ENCODE measurements at regions not wholly inside any gene's neighbourhood (a gene's known extent, or its start where the extent isn't known, plus 50 kb on each side); places are given as distances from the start of the nearest gene placed in this dataset.

DNA sequence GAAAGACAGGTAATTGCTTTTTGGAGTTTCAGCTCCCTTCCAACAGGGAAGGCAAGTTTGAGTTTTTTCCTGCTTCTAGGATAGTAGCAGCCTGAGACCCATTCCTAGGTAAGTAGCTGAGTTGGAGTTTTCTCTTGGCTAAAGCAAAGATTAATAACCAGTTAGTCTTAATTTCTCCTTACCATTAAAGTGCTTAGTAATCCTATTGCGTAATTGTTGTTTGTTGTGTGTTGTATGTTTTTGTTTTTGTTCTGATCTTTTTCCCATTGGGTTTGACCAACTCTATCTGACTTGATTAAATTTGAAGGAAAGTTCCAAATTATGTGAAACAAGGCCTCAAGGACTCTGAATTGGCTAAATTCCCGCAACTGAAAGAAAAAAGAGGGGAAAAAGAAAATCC, 83.5 kb downstream of the TBX22 start:
- DNase-seq (ENCODE audit: low read depth, low spot score), result no peak

GRCh38 chrX:80120335-80120734, 105.8 kb downstream of the TBX22 start:
- DNase-seq (ENCODE audit: low read depth, low spot score), result no peak

DNA sequence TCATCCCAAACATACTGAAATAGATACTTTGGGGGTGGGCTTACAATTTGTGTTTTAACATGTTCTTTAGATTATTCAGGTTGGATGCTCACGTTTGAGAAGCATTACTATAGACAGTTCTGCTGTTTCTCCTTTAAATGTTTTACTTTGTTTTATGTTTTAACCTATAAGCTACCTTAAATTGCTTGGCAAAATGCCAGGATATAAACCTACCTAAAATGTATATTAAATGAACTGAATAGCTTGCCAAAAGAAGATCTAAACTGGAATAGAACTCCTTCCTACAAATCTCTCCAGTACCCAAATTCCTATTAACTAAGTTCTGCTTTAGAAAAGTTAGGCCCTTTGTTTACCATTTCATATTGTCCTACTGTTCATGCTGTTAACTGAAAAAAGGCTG, 124.4 kb downstream of the TBX22 start:
- DNase-seq (ENCODE audit: low read depth, low spot score), result no peak

GRCh38 chrX:80139564-80139963, 125.0 kb downstream of the TBX22 start:
- DNase-seq (ENCODE audit: low read depth, low spot score), result peak; percentile 31

DNA sequence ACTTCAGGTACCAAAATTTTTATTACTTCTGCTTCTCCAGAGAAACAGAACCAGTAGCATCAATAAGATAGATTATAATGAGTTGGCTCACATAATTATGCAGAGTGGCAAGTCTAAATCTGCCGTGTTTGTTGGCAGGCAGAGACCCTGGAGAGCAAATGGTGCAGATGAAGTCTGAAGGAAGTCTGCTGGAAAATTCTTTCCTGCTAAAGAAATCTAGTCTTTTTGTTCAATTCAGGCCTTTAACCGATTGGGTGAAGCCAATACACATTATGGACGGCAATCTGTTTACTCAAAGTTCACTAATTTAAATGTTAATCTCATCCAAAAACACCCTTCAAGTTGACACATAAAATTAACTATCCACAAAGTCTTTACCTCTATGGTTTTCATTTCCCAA, 156.0 kb downstream of the TBX22 start:
- DNase-seq (ENCODE audit: low read depth, low spot score), result no peak

GRCh38 chrX:80173261-80173660, 158.7 kb downstream of the TBX22 start:
- DNase-seq (ENCODE audit: low read depth, low spot score), result no peak

GRCh38 chrX:80174925-80175574, 160.5 kb downstream of the TBX22 start:
- no peak for DNase-seq (ENCODE audit: low read depth, low spot score)

GRCh38 chrX:80181079-80181478, 166.5 kb downstream of the TBX22 start:
- peak; percentile 56 for DNase-seq (ENCODE audit: low read depth, low spot score)

GRCh38 chrX:80184854-80185253, 170.3 kb downstream of the TBX22 start:
- no peak for DNase-seq (ENCODE audit: low read depth, low spot score)

GRCh38 chrX:80206647-80207046, 192.1 kb downstream of the TBX22 start:
- no peak for DNase-seq (ENCODE audit: low read depth, low spot score)

GRCh38 chrX:80207327-80207726, 192.8 kb downstream of the TBX22 start:
- no peak for DNase-seq (ENCODE audit: low read depth, low spot score)

- DNase-seq (ENCODE audit: low read depth, low spot score), result no peak
These were observed 201.5 kb downstream of the TBX22 start for GRCh38 chrX:80216086-80216485.

DNA sequence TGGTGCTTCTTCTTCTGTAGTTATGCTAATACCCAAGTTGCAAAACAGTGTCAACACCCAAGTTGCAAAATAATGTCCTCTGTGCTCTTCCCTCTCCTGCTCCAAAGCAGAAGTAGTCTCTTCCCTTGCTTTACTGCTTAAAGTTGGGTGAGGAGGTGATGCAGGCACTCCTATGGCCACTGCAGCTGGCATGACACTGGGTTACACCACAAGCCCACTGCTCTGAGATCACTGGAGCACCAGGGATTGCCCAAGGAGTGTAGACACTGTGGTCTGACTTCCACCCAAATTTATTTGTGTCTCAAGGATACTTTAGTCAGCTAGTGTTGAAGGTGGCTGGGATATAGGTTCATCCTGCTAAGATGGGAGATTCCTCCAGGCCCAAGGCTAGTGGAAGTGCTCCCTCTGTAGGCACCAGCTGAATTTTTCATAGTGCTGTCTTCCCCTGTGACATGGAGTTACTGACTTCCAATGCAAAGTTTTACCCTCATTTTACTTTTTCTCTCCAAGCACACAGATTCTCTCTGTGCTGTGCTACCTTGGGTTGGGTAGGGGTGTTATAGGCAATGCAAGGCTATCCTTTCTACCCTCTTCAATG, 196.2 kb upstream of the TENT5D start:
- DNase-seq (ENCODE audit: low read depth, low spot score), result peak; percentile 32

DNA sequence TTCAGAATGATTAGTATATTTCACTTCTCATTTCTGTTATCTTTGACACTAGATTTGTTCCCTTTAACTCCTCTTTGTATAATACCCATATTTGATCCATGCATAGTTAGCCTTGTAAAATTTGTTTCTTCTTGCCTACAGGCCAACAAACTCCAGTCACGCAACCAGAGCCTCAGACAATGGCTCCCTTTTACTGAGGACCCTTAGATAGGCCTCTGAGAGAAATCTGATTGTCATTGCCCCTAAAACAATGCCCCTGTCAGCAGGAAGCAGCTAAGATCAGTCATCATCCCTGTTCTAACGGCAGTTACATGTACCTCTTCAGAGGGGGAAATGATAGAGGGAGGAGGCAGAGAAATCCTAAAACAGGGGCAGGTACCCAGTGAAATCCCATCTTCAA, 190.6 kb upstream of the TENT5D start:
- DNase-seq (ENCODE audit: low read depth, low spot score), result no peak

DNA sequence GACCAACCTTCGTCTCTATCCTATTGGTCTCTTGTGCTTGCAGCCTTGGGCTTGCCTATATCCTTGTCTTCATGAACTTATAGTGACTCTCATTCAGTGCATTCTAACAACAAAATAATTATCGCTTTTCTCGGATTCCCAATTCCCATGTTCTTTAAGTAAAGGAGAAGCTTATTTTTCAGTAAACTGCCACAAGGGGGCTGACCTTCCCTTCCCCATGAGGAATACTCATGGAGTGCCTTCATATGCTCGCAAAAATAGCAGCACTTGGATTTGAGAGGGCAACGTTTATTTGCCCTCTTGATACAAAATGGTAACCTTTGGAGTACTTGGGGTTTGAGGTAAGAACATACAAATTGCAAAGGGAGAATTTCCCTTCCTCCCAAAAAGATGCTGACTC, 183.2 kb upstream of the TENT5D start:
- peak; percentile 8 for DNase-seq (ENCODE audit: low read depth, low spot score)

- DNase-seq (ENCODE audit: low read depth, low spot score), result no peak
These were observed 174.0 kb upstream of the TENT5D start for GRCh38 chrX:80246271-80246670.

- DNase-seq (ENCODE audit: low read depth, low spot score), result no peak
These were observed 154.0 kb upstream of the TENT5D start for GRCh38 chrX:80266287-80266686.

DNA sequence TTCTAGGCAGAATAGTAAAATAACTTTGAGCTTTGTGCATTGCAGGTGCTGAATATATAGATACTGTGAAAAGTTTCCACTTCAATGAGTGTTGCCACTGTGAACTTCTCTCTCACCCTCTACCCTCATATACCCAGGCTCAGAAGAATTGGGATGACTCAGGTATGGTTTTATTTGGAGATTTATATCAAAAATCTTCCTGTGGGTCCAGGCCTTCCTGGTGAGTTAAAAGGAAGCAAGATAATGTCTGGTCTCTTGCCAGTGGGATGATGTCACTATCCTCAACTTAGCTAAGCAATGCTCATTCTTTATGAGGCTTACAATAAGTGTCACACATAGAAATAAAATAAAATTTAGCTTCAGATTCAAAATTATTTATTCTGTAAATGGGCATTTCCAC, 153.3 kb upstream of the TENT5D start:
- no peak for DNase-seq (ENCODE audit: low read depth, low spot score)

DNA sequence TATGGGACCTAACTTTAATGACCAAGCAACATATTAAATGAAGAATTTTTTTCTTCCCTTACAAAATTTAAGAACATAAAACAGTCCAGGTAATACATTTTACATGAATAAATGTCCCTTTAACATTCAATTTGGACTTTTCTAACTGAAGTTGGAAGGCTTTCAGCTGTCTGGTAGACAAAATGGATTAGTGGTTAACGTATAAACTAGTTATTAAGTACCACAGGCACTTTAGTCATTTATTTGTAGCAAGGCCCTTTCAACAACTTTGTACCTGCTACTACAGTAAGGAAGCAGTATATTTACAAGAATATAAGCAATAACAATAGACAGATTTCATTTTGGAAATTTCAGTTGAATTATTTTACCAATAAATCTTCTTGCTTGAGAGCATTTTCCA, 152.5 kb upstream of the TENT5D start:
- no peak for DNase-seq (ENCODE audit: low read depth, low spot score)

GRCh38 chrX:80282535-80282934, 137.7 kb upstream of the TENT5D start:
- DNase-seq (ENCODE audit: low read depth, low spot score), result no peak

- DNase-seq (ENCODE audit: low read depth, low spot score), result peak; percentile 70
These were observed 135.0 kb upstream of the TENT5D start for GRCh38 chrX:80285131-80285773.

- no peak for DNase-seq (ENCODE audit: low read depth, low spot score)
These were observed 129.4 kb upstream of the TENT5D start for GRCh38 chrX:80290834-80291233.

DNA sequence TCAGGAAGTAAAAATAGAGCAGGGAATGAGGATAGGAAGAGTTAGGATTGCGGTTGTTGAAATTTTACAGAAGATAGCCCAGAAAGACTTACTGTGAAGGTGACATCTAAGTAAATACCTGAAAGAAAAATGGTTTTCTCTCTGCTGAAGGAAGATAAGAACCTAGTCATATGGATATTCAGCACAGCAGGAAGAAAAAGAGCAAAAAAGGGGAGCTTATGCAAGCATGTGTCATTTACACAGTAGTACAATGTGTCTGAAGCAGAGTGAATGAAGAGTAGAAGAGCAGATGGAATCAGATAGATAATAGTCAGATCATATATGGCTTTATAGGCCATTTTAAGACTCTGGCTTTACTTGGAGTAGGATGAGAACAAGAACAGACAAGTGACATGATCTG, 126.9 kb upstream of the TENT5D start:
- DNase-seq (ENCODE audit: low read depth, low spot score), result no peak
